GM12878 (cell line): ENCODE measurements at regions not wholly inside any gene's neighbourhood (a gene's known extent, or its start where the extent isn't known, plus 50 kb on each side); places are given as distances from the start of the nearest gene placed in this dataset.

ENCODE experiments used
- ATAC-seq: fragments of 200-7000 bp; cut with Tn5 transposase; 3 replicates; pipeline ENCODE4 v1.9.1; 2020; ENCODE audit warnings: mild to moderate bottlenecking, moderate library complexity
- BruUV-seq: library from RNA; stranded (reverse); fragments of 400-500 nt; replicated peaks from 2 replicates; lab custom pipeline; 2021; lab: Mats Ljungman, UMichigan
- CTCF ChIA-PET: fragments of 300-600 bp; sonication (Branson Sonifier 250); formaldehyde crosslinking; extraction: SDS; loops from one replicate; lab custom pipeline; 2021; ENCODE audit warnings: inconsistent platforms; lab: Yijun Ruan, JAX
- POLR2A ChIA-PET: fragments of 350-600 bp; formaldehyde crosslinking; extraction: SDS; loops from one replicate; lab custom pipeline; 2021; ENCODE audit warnings: inconsistent platforms; lab: Charles Lee
- RAD21 ChIA-PET: fragments of 300-600 bp; sonication (Branson Sonifier 250); formaldehyde crosslinking; loops from one replicate; lab custom pipeline; 2023; ENCODE audit warnings: antibody characterized with exemption; ENCODE audit not compliant: unreplicated experiment; lab: Charles Lee
- SMC1A ChIA-PET: fragments of 300-600 bp; sonication (Branson Sonifier 250); formaldehyde crosslinking; loops from one replicate; lab custom pipeline; 2023; ENCODE audit not compliant: unreplicated experiment, uncharacterized antibody; lab: Charles Lee
- DNase-seq: peaks from one replicate; pipeline ENCODE4 v3.0.0-alpha.2; 2011; ENCODE audit warnings: low read depth, low spot score
- FAIRE-seq: peaks from 3 replicates; lab custom pipeline; 2011; peaks lifted over from hg19 to GRCh38; lab: Jason Lieb, UNC
- H2AFZ ChIP-seq: 2 replicates; pipeline ENCODE4 v1.6.0; 2011; ENCODE audit warnings: low read depth, low read length, control low read depth; ENCODE audit not compliant: control insufficient read depth
- H3K27ac ChIP-seq: 2 replicates; pipeline ENCODE4 v1.5.1; 2011; ENCODE audit warnings: control low read depth; ENCODE audit not compliant: control insufficient read depth, insufficient read depth
- H3K27me3 ChIP-seq, 2 experiments: replicated peaks in 1 of 2; 2 replicates each; pipeline versions ENCODE4 v1.6.0 to v1.6.1; 2011; ENCODE audit warnings: low read length in 1 of 2; ENCODE audit not compliant: control insufficient read depth in 2 of 2, insufficient read depth in 2 of 2
- H3K36me3 ChIP-seq, 2 experiments: 2 replicates each; pipeline ENCODE4 v1.5.1; 2011; ENCODE audit warnings: low read length in 1 of 2; ENCODE audit not compliant: control insufficient read depth in 2 of 2, insufficient read depth in 2 of 2
- H3K4me1 ChIP-seq: 2 replicates; pipeline ENCODE4 v1.6.1; 2011; ENCODE audit warnings: mild to moderate bottlenecking, low read length, moderate library complexity, mixed read lengths; ENCODE audit not compliant: control insufficient read depth, insufficient read depth
- H3K4me2 ChIP-seq: 2 replicates; pipeline ENCODE4 v1.6.0; 2011; ENCODE audit warnings: control low read depth; ENCODE audit not compliant: control insufficient read depth, insufficient read depth
- H3K4me3 ChIP-seq: fragments of 200-600 bp; sonication (generic); 2 replicates; pipeline ENCODE4 v1.5.1; 2016
- H3K79me2 ChIP-seq: 2 replicates; pipeline ENCODE4 v1.6.0; 2011; ENCODE audit warnings: low read length; ENCODE audit not compliant: control insufficient read depth, insufficient read depth
- H3K9ac ChIP-seq: 2 replicates; pipeline ENCODE4 v1.8.0; 2011; ENCODE audit warnings: low read length, control low read depth, mixed read lengths; ENCODE audit not compliant: control insufficient read depth, insufficient read depth
- H3K9me3 ChIP-seq: replicated peaks from 3 replicates; pipeline ENCODE4 v1.5.1; 2011; ENCODE audit warnings: mild to moderate bottlenecking, low read length; ENCODE audit not compliant: control insufficient read depth, insufficient read depth
- H4K20me1 ChIP-seq: 2 replicates; pipeline ENCODE4 v1.6.0; 2011; ENCODE audit not compliant: control insufficient read depth, insufficient read depth
- HCFC1 ChIP-seq: fragments of 150-350 bp; IDR thresholded peaks from 2 replicates; pipeline ENCODE4 v1.6.1; 2014; ENCODE audit warnings: low read length
- HDAC2 ChIP-seq: fragments of 200-600 bp; sonication (generic); IDR thresholded peaks from 2 replicates; pipeline ENCODE4 v1.6.1; 2017
- IRF3 ChIP-seq: fragments of 450-650 bp; IDR thresholded peaks from 2 replicates; pipeline ENCODE4 v1.6.1; 2014; ENCODE audit warnings: mild to moderate bottlenecking
- KAT2A ChIP-seq: conservative IDR thresholded peaks from 2 replicates; pipeline ENCODE4 v1.6.1; 2011; ENCODE audit warnings: low read depth, low read length; ENCODE audit not compliant: control insufficient read depth
- KDM1A ChIP-seq: fragments of 200-600 bp; sonication (generic); IDR thresholded peaks from 2 replicates; pipeline ENCODE4 v1.6.1; 2016; ENCODE audit warnings: borderline replicate concordance
- MAX ChIP-seq: IDR thresholded peaks from 2 replicates; pipeline ENCODE4 v1.6.1; 2012; ENCODE audit warnings: low read depth, low read length, improper control_type of control experiment
- MLLT1 ChIP-seq: fragments of 450-650 bp; IDR thresholded peaks from 2 replicates; pipeline ENCODE4 v1.6.1; 2016; ENCODE audit warnings: mild to moderate bottlenecking
- NBN ChIP-seq: fragments of 450-650 bp; IDR thresholded peaks from 2 replicates; pipeline ENCODE4 v1.6.1; 2016
- NFXL1 ChIP-seq: fragments of 450-650 bp; IDR thresholded peaks from 2 replicates; pipeline ENCODE4 v1.6.1; 2017; ENCODE audit warnings: antibody characterized with exemption, mild to moderate bottlenecking, borderline replicate concordance
- PAX8 ChIP-seq: fragments of 450-650 bp; IDR thresholded peaks from 2 replicates; pipeline ENCODE4 v1.6.1; 2017; ENCODE audit warnings: mild to moderate bottlenecking, moderate library complexity
- PKNOX1 ChIP-seq: fragments of 450-650 bp; IDR thresholded peaks from 2 replicates; pipeline ENCODE4 v1.6.1; 2016; ENCODE audit warnings: mild to moderate bottlenecking
- RELB ChIP-seq: fragments of 450-650 bp; IDR thresholded peaks from 2 replicates; pipeline ENCODE4 v1.6.1; 2017; ENCODE audit warnings: low read depth, mild to moderate bottlenecking, moderate library complexity
- RFX5 ChIP-seq: IDR thresholded peaks from 2 replicates; pipeline ENCODE4 v1.6.1; 2011; ENCODE audit warnings: low read depth, low read length, improper control_type of control experiment
- RUNX3 ChIP-seq: IDR thresholded peaks from 2 replicates; pipeline ENCODE4 v1.6.1; 2012; ENCODE audit warnings: low read length, inconsistent platforms
- TCF3 ChIP-seq: IDR thresholded peaks from 2 replicates; pipeline ENCODE4 v1.6.1; 2012; ENCODE audit warnings: low read depth, mild to moderate bottlenecking, low read length, borderline replicate concordance; ENCODE audit not compliant: insufficient read depth
- WGBS: methylation state at CpG from one replicate; pipeline ENCODE4 v1.1.6; 2016; ENCODE audit warnings: low lambda C conversion rate; ENCODE audit not compliant: insufficient replicate concordance, insufficient coverage; ENCODE audit errors: missing lambda C conversion rate; 5-methylcytosine and 5-hydroxymethylcytosine counted together
- in situ Hi-C: fragments of 300-500 bp; cut with MboI; formaldehyde crosslinking; loops from 9 replicates; pipeline ENCODE4 v1.14.3; 2018; ENCODE audit warnings: mixed read lengths
- intact Hi-C: fragments of 100-400 bp; cut with micrococcal nuclease; formaldehyde crosslinking; loops from one replicate; pipeline ENCODE4 v1.14.2; 2022; ENCODE audit not compliant: unreplicated experiment

- no peak for FAIRE-seq
- ATAC-seq: no peak
- Histone ChIP-seq H3K9ac (no peak overlapping the region), H3K27ac (no peak overlapping the region), H2AFZ (no peak overlapping the region), H3K36me3 (no peaks in the 10 kb centered on the region), H3K9me3 (no peaks in the 10 kb centered on the region; the same call in 2 of the 3 replicates), H3K27me3 (no peaks in the 10 kb centered on the region), H3K4me3 (no peak overlapping the region), H4K20me1 (no peaks in the 10 kb centered on the region), H3K4me2 (no peak overlapping the region), H3K79me2 (no peaks in the 10 kb centered on the region), H3K4me1 (no peaks in the 10 kb centered on the region)
- intact Hi-C loops: no loop called here
- ChIA-PET RAD21 (no interaction called here), CTCF (no interaction called here), POLR2A (interaction anchor here (0.5 kb wide), 1 partner anchor 1361 kb away, joined by 4 read pairs; no protein-coding TSS in a partner anchor), SMC1A (no interaction called here)
- TF ChIP-seq HCFC1: no peak
- no peak for TF ChIP-seq PAX8
- no peak for TF ChIP-seq RFX5
- no peak for TF ChIP-seq RUNX3
- no peak for TF ChIP-seq TCF3
- no peak for TF ChIP-seq KAT2A
- TF ChIP-seq HDAC2: no peak
- TF ChIP-seq MAX: no peak
- TF ChIP-seq KDM1A: no peak
- TF ChIP-seq MLLT1: no peak
- no peak for TF ChIP-seq NFXL1
- TF ChIP-seq PKNOX1: no peak
- no peak for TF ChIP-seq IRF3
- no peak for TF ChIP-seq NBN
- TF ChIP-seq RELB: no peak
- WGBS: 11% methylated on average over 2 of the region's 2 CpGs
- no peak for DNase-seq
- BruUV-seq: no TSS peak
- in situ Hi-C loops: no loop called here
Measured at GRCh38 chr20:56091628-56092234, 86.4 kb upstream of the CBLN4 start.
